ENCODE measurements at regions not wholly inside any gene's neighbourhood (a gene's known extent, or its start where the extent isn't known, plus 50 kb on each side); places are given as distances from the start of the nearest gene placed in this dataset.

DNA sequence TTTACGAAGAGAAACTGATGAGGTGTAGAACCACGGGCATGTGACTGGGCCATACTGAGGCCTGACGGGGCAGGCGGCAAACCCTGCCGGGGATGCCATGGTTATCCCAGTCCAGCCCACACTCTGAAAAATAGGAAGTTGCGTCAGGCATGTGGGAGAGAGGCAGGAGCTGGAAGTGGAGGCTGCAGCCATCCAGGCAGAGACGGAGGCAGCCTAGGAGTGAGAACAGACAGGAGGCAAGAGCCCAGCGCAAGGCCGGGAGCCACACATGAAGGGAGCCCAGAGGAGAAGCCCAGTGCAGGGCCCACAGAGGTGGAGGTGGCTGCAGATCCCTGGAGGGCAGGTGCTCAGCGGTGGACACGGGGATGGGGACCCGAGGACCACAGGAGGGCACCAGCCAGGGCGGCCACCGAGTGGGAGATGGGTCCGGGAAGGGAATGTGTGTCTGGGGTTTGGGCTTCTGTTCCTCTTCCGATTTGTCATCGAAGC, 175.2 kb upstream of the PPP2R2D start:
- H3K9me3 Mint-ChIP-seq: no peaks in the 10 kb centered on the region; a peak in 1 of 5 replicates
- Histone ChIP-seq H2BK5ac (ENCODE audit: insufficient read length, low read length) (no peak overlapping the region), H3K27me3 (ENCODE audit: insufficient read depth, low read length) (no peaks in the 10 kb centered on the region; the same call in 1 of the 2 replicates), H3K4ac (ENCODE audit: low read depth, low read length) (no peak overlapping the region), H3K23ac (ENCODE audit: insufficient read length, low read depth, low read length) (no peak overlapping the region), H4K91ac (ENCODE audit: insufficient read length, low read depth, low read length) (peak overlapping the region; percentile 37), H2BK20ac (ENCODE audit: low read depth, low read length, poor library complexity, severe bottlenecking) (no peak overlapping the region), H3K79me1 (ENCODE audit: insufficient read depth, low read depth, low read length, poor library complexity, severe bottlenecking) (no peaks in the 10 kb centered on the region), H3K27ac (ENCODE audit: insufficient read length, low read depth, low read length) (no peak overlapping the region), H3K9ac (ENCODE audit: extremely low read depth, insufficient read length, low read length) (no peak overlapping the region), H3K4me2 (ENCODE audit: insufficient read depth, insufficient read length, low read length) (no peak overlapping the region), H2AK5ac (ENCODE audit: insufficient read length, low read length) (no peak overlapping the region), H2BK15ac (ENCODE audit: low read depth, low read length) (no peak overlapping the region), H3K79me2 (ENCODE audit: insufficient read depth, low read length) (no peaks in the 10 kb centered on the region), H3K9me3 (ENCODE audit: control insufficient read depth, low read depth, low read length) (no peaks in the 10 kb centered on the region), H4K8ac (replicated peaks; ENCODE audit: insufficient read length, low read depth, low read length) (no peak overlapping the region), H3T11ph (ENCODE audit: low read length) (no peak overlapping the region), H3K18ac (ENCODE audit: insufficient read length, low read depth, low read length) (peak overlapping the region; percentile 27), H4K20me1 (ENCODE audit: control insufficient read depth, insufficient read depth, insufficient read length) (no peaks in the 10 kb centered on the region), H2AFZ (ENCODE audit: low read length) (no peak overlapping the region), H3K23me2 (ENCODE audit: insufficient read length, low read depth, low read length, poor library complexity, severe bottlenecking) (no peaks in the 10 kb centered on the region), H3K14ac (ENCODE audit: insufficient read depth, low read length) (peak overlapping the region; percentile 44), H2BK120ac (ENCODE audit: low read depth, low read length, poor library complexity, severe bottlenecking) (no peak overlapping the region), H4K5ac (ENCODE audit: insufficient read length, low read depth, low read length) (no peak overlapping the region), H2BK12ac (ENCODE audit: insufficient read length, low read depth, low read length) (no peak overlapping the region), H3K56ac (ENCODE audit: insufficient read length, low read depth, low read length) (no peak overlapping the region), H3K4me1 (ENCODE audit: insufficient read depth, low read length) (no peaks in the 10 kb centered on the region)
- no peak overlapping the region for H3K4me3 Mint-ChIP-seq
- no CpG with 5 or more reads among the region's 17 CpGs for WGBS (ENCODE audit: extremely low coverage, insufficient read length, low lambda C conversion rate)
- peaks cover 17% of the 10 kb centered on the region for H3K27me3 Mint-ChIP-seq (ENCODE audit: low read depth)
- DNase-seq: peak; percentile 31
- H3K27ac Mint-ChIP-seq: peak overlapping the region in 2 of 3 experiments; percentile 67 to 95; a peak in 3 of 7 replicates
- TF ChIP-seq, protein P1, sequence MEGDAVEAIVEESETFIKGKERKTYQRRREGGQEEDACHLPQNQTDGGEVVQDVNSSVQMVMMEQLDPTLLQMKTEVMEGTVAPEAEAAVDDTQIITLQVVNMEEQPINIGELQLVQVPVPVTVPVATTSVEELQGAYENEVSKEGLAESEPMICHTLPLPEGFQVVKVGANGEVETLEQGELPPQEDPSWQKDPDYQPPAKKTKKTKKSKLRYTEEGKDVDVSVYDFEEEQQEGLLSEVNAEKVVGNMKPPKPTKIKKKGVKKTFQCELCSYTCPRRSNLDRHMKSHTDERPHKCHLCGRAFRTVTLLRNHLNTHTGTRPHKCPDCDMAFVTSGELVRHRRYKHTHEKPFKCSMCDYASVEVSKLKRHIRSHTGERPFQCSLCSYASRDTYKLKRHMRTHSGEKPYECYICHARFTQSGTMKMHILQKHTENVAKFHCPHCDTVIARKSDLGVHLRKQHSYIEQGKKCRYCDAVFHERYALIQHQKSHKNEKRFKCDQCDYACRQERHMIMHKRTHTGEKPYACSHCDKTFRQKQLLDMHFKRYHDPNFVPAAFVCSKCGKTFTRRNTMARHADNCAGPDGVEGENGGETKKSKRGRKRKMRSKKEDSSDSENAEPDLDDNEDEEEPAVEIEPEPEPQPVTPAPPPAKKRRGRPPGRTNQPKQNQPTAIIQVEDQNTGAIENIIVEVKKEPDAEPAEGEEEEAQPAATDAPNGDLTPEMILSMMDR (conservative IDR thresholded peaks at IDR 0.05): no peak
- H3K4me1 Mint-ChIP-seq: peaks cover 23 to 33% of the 10 kb centered on the region in 2 experiments
- no peaks in the 10 kb centered on the region for H3K36me3 Mint-ChIP-seq (ENCODE audit: insufficient read depth in 1 of 3, low read depth in 3 of 3)
